Heart left ventricle (tissue), 13 donors: ENCODE measurements at regions not wholly inside any gene's neighbourhood (a gene's known extent, or its start where the extent isn't known, plus 50 kb on each side); places are given as distances from the start of the nearest gene placed in this dataset.

Source experiments
- CTCF ChIP-seq, 12 donors: fragments of 200-600 bp; sonication (generic) in 4 of 12; IDR thresholded peaks; one replicate each; pipeline versions ENCODE4 v1.5.0 to v1.8.0; 2018 to 2022; ENCODE audit warnings: antibody characterized with exemption in 12 of 12, mild to moderate bottlenecking in 5 of 12
- POLR2A ChIP-seq, 2 donors: fragments of 450-650 bp; IDR thresholded peaks; one replicate each; pipeline ENCODE4 v1.6.1; 2017; ENCODE audit warnings: antibody characterized with exemption in 2 of 2, mild to moderate bottlenecking in 2 of 2, moderate library complexity in 2 of 2
- donor health status: ischemic (EF 13 %, LVEDD 7.1; RV severe dilation, severe dysfunction).
- donor health status: DM: no; HTN: yes; CAD: no.
- donor health status: DM: no; HTN: no; CAD: no.
- donor health status: ischemic (EF 25% LVEDD 6.9; RV normal size, moderate dysfunction).
- donor health status: ischemic (EF 25% LVEDD 5.7; RV mildly dilated, moderate dysfunction).
- donor health status: ischemic (EF 35%, LVEDD 5.7; RV mildly dilated, moderate dysfunction).
- donor health status: nonischemic (EF 11% LVEDD 7.7; RV severe dilation, severe dysfunction).
- donor health status: DM: yes; HTN: yes; CAD: no.
- donor health status: PGD.
- donor health status: ischemic (EF 29% LVEDD 5.4; RV normal size, mild dysfunction).
- donor health status: nonischemic (EF 23%, LVEDD 6.1; RV moderate dilation, normal function).

- TF ChIP-seq CTCF (IDR thresholded peaks at IDR 0.05): no peak
- TF ChIP-seq POLR2A (IDR thresholded peaks at IDR 0.05): no peak
These were observed 182.4 kb downstream of the COX18 start for GRCh38 chr4:72887152-72887551.
